ENCODE measurements at regions not wholly inside any gene's neighbourhood (a gene's known extent, or its start where the extent isn't known, plus 50 kb on each side); places are given as distances from the start of the nearest gene placed in this dataset.
"Not testable (repeated sequence)": the region's sequence is repeated elsewhere in the genome, so short reads cannot be mapped to it uniquely, and the experiment has no call there.

DNA sequence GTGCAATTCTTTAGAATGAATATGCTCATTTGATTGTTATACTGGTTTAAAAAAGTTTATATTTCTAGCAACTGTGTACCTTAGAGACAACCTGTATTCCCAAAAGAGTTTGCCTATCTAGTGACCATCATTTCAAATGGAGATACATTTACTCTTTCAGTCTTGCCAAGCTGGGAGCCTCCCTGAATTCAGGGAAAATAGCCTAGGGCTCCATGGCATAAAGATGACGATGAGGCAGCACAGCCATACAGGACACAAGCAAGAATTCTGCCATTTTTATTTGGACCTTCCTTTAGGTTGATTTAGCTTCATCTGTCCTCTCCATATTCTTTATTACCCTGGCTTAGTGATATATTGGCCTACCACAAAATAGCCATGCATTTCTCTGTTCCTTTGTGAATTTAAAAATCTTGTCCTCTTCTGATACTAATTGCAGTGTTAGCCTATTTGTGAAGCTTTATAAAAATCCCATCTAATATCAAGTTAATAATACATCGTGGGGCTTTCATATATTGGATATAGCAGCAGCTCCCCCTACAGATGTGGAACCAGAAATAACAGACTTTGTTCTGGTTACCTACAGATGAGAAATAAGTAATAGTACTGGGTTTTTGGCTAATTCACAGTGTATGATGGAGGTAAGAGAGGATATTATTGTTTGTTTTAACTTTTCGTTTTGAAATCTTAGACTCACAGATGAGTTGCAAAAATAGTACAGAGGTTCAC lies 1661.9 kb upstream of the PIK3C3 start:
- TF ChIP-seq, protein P1, sequence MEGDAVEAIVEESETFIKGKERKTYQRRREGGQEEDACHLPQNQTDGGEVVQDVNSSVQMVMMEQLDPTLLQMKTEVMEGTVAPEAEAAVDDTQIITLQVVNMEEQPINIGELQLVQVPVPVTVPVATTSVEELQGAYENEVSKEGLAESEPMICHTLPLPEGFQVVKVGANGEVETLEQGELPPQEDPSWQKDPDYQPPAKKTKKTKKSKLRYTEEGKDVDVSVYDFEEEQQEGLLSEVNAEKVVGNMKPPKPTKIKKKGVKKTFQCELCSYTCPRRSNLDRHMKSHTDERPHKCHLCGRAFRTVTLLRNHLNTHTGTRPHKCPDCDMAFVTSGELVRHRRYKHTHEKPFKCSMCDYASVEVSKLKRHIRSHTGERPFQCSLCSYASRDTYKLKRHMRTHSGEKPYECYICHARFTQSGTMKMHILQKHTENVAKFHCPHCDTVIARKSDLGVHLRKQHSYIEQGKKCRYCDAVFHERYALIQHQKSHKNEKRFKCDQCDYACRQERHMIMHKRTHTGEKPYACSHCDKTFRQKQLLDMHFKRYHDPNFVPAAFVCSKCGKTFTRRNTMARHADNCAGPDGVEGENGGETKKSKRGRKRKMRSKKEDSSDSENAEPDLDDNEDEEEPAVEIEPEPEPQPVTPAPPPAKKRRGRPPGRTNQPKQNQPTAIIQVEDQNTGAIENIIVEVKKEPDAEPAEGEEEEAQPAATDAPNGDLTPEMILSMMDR (conservative IDR thresholded peaks at IDR 0.05; ENCODE audit: low read depth, low read length): peak; percentile 52
- DNase-seq (ENCODE audit: low read depth): peak; percentile 47
- no peak overlapping the region for H3K4me3 ChIP-seq (ENCODE audit: low read depth, low read length)

DNA sequence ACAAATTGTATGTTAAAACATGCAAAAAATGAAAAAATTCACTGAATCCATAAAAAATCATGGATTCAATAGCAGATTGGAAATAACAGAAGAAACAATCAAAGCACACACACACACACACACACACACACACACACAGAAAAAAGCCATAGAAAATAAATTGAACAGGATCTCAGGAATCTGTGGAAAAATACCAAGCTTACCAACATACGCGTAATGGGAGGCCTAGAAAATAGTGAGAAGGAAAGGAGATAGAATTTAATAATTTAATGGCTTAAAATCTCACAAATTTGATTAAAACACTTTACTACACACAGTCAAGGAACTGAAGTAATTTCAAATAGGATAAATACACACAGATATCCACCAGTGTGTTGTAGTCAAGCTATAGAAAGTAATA lies 1671.5 kb upstream of the PIK3C3 start:
- TF ChIP-seq, protein P1 (conservative IDR thresholded peaks at IDR 0.05; ENCODE audit: low read depth, low read length): no peak
- DNase-seq (ENCODE audit: low read depth): no peak
- H3K4me3 ChIP-seq (ENCODE audit: low read depth, low read length): no peak overlapping the region

DNA sequence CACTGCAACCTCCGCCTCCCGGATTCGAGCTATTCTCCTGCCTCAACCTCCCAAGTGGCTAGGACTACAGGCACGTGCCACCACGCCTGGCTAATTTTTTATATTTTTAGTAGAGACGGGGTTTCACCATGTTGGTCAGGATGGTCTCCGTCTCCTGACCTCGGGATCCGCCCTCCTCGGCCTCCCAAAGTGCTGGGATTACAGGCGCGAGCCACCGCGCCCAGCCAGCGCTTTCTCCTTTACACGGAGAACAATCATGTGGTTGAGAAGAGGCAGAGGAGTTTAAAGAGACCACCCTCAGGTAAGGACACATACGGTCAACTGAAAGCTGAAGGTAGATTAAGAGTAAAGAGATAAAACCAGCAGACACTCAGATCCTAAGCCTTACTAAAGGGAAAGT lies 1673.7 kb upstream of the PIK3C3 start:
- H3K4me3 ChIP-seq (ENCODE audit: low read depth, low read length): not testable (repeated sequence)

DNA sequence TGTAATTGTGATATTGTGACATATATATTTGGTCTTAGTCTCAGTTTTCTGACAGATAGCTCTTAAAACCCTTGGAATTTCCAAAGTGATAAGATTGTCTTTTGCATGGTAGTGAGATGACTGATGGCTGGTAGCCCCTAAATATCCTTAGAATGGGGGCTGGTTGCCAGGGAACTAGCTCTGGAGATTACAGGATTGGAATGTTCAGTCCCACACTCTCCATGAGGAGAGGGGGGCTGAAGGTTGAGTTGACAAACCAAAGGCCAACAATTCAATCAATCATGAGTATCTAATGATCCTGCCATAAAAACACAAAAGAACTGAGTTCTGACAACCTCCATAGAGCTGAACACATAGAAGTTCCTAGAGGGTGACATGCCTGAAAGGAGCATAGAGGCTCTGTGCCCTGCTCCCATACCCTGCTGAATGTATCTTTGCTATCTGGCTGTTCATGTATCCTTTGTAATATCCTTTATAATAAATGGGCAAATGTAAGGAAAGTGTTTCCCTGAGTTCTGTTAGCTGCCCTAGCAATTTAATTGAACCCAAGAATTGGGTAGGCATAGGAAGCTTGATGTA lies 1680.3 kb upstream of the PIK3C3 start:
- TF ChIP-seq, protein P1 (conservative IDR thresholded peaks at IDR 0.05; ENCODE audit: low read depth, low read length): no peak
- no peak overlapping the region for H3K4me3 ChIP-seq (ENCODE audit: low read depth, low read length)
- DNase-seq (ENCODE audit: low read depth): no peak

More for the DNA sequence above, 1673.7 kb upstream of the PIK3C3 start:
- DNase-seq (ENCODE audit: low read depth): not testable (repeated sequence)

DNA sequence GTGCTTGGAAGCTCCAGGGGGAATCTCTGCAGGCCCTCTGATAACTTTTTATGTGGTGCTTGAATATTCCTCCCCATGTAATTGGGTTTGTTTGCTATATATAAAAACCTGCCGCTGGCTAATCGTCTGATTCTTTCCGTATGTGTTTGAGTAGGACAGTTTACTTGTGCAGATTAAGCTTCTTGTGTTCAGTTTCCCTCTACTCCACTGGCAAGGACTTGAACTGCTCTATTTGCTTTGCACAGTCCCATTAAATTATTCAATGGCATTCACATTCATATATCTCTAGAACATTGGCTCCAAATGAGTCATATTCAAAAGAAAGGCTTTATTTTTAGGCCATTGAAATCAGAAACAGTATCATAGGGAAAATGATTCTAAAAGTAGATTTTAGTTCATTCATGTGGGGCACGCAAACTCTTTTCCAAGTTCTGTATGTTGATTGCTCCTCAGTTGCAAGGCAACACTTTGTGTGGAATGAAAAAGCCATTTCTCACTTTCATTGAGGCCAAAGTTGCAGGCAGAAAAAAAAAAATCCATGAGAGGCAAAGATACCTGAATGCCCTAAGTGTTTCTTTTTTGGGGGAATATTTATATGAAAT lies 1682.3 kb upstream of the PIK3C3 start:
- no peak for DNase-seq (ENCODE audit: low read depth)
- TF ChIP-seq, protein P1 (conservative IDR thresholded peaks at IDR 0.05; ENCODE audit: low read depth, low read length): no peak
- no peak overlapping the region for H3K4me3 ChIP-seq (ENCODE audit: low read depth, low read length)

DNA sequence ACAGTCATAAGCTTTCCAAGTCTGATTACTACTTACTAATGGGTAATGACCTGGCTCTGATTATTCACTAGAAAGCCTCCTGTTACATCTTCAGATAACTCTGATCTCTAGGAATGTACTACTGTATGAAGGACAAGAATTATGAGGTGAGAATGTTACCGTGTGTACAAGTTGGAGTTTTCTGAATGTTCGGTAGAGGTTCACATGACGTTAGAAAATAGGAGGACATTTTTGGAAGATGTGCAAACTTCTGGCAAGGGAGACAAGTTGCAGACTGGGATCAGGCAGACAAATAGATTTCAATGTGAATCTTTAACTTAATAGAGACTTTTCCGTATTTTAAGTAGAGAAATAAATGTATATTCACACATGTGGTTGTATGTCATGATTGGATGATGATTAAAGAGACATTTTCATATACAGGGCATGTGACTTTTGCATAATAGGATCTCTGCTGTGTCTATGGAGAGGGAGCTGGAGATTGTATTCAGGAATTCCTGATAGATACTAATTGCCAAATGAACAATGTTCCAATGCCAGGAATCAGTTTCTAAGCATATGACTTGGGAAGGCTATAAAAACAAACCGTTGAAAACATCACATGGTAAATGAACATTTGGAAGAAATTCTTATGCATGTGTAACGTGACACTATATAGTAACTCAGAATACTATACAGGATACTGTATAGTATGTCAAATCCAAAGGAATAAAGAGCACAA lies 1695.8 kb upstream of the PIK3C3 start:
- no peak overlapping the region for H3K4me3 ChIP-seq (ENCODE audit: low read depth, low read length)
- TF ChIP-seq, protein P1 (conservative IDR thresholded peaks at IDR 0.05; ENCODE audit: low read depth, low read length): no peak
- DNase-seq (ENCODE audit: low read depth): no peak

DNA sequence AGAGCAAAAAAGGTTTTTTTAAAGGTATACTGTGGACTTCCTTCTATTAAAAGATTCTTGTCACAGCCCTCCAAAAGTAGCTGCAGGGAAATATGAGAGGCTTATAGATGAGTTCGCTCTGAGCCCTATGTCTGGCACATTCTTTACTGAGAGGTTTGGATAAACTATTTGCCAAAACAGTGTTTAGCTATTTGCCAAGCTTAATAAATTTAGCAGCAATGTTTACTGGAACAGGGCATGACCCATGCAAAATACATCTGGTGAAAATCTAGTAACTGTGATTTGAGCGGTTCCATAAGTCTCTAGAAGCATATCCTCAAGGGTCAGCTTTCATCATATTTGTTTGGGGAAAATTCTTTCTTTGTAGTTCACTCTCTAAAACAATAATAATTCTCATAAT lies 1696.7 kb upstream of the PIK3C3 start:
- TF ChIP-seq, protein P1 (conservative IDR thresholded peaks at IDR 0.05; ENCODE audit: low read depth, low read length): no peak
- peak; percentile 4 for DNase-seq (ENCODE audit: low read depth)

More for the DNA sequence above, 1696.7 kb upstream of the PIK3C3 start:
- H3K4me3 ChIP-seq (ENCODE audit: low read depth, low read length): no peak overlapping the region
